WTC11 (cell line): ENCODE measurements at regions not wholly inside any gene's neighbourhood (a gene's known extent, or its start where the extent isn't known, plus 50 kb on each side); places are given as distances from the start of the nearest gene placed in this dataset.

Experiments
- ATAC-seq: fragments of 200-7000 bp; cut with Tn5 transposase; 2 replicates; pipeline ENCODE4 v1.10.0; 2021; ENCODE audit warnings: mild to moderate bottlenecking, moderate library complexity
- CTCF ChIA-PET: fragments of 300-600 bp; sonication (Branson Sonifier 250); formaldehyde crosslinking; loops from one replicate; lab custom pipeline; 2021; ENCODE audit warnings: antibody characterized with exemption; lab: Charles Lee
- POLR2A ChIA-PET: fragments of 350-600 bp; sonication (Branson Sonifier 250); formaldehyde crosslinking; loops from one replicate; lab custom pipeline; 2021; ENCODE audit warnings: antibody characterized with exemption; lab: Charles Lee
- DNase-seq: peaks from one replicate; pipeline ENCODE4 v3.0.0; 2021; ENCODE audit warnings: low spot score
- H3K27ac Mint-ChIP-seq: 2 replicates; pipeline ENCODE4 v1.8.0; 2021; ENCODE audit warnings: mixed read lengths
- H3K27me3 Mint-ChIP-seq: 2 replicates; pipeline ENCODE4 v1.8.0; 2021; ENCODE audit warnings: low read depth, mild to moderate bottlenecking, moderate library complexity, mixed read lengths
- H3K36me3 Mint-ChIP-seq: 2 replicates; pipeline ENCODE4 v1.8.0; 2021; ENCODE audit warnings: mixed read lengths
- H3K4me1 Mint-ChIP-seq: 2 replicates; pipeline ENCODE4 v1.8.0; 2022; ENCODE audit warnings: mixed read lengths
- H3K4me3 Mint-ChIP-seq: 2 replicates; pipeline ENCODE4 v1.8.0; 2021; ENCODE audit warnings: mild to moderate bottlenecking, moderate library complexity, mixed read lengths
- H3K9me3 Mint-ChIP-seq: 2 replicates; pipeline ENCODE4 v1.8.0; 2021; ENCODE audit warnings: mixed read lengths
- CREB1 ChIP-seq: sonication (generic); formaldehyde crosslinking; IDR thresholded peaks from 2 replicates; pipeline ENCODE4 v1.8.0; 2023; ENCODE audit warnings: mild to moderate bottlenecking, missing genetic modification reagents
- ELF4 ChIP-seq: sonication (generic); formaldehyde crosslinking; IDR thresholded peaks from 2 replicates; pipeline ENCODE4 v1.8.1; 2022; ENCODE audit warnings: low read depth, mild to moderate bottlenecking, moderate library complexity, missing genetic modification reagents
- EMX1 ChIP-seq: fragments of 250-450 bp; sonication (Bioruptor Pico); IDR thresholded peaks from 2 replicates; pipeline ENCODE4 v1.8.0; 2021; ENCODE audit warnings: mild to moderate bottlenecking
- ESRRA ChIP-seq: sonication (generic); formaldehyde crosslinking; IDR thresholded peaks from 2 replicates; pipeline ENCODE4 v1.8.1; 2022; ENCODE audit warnings: mild to moderate bottlenecking, missing genetic modification reagents, borderline replicate concordance
- FOXP1 ChIP-seq: sonication (generic); formaldehyde crosslinking; IDR thresholded peaks from 2 replicates; pipeline ENCODE4 v1.8.0; 2022; ENCODE audit warnings: missing genetic modification reagents, mild to moderate bottlenecking, moderate library complexity, borderline replicate concordance
- NFE2L1 ChIP-seq: sonication (generic); formaldehyde crosslinking; IDR thresholded peaks from 2 replicates; pipeline ENCODE4 v1.8.1; 2023; ENCODE audit warnings: missing genetic modification reagents
- NFYB ChIP-seq: sonication (generic); formaldehyde crosslinking; conservative IDR thresholded peaks from 2 replicates; pipeline ENCODE4 v1.8.0; 2022; ENCODE audit warnings: low read depth, missing genetic modification reagents
- NR2C2 ChIP-seq: sonication (generic); formaldehyde crosslinking; IDR thresholded peaks from 2 replicates; pipeline ENCODE4 v1.8.0; 2022; ENCODE audit warnings: mild to moderate bottlenecking, missing genetic modification reagents
- RELA ChIP-seq: sonication (generic); formaldehyde crosslinking; IDR thresholded peaks from 2 replicates; pipeline ENCODE4 v1.8.1; 2022; ENCODE audit warnings: missing genetic modification reagents, mild to moderate bottlenecking, borderline replicate concordance
- TEAD4 ChIP-seq: sonication (generic); formaldehyde crosslinking; IDR thresholded peaks from 2 replicates; pipeline ENCODE4 v1.8.0; 2022; ENCODE audit warnings: mild to moderate bottlenecking, missing genetic modification reagents
- ZNF671 ChIP-seq: fragments of 250-450 bp; sonication (Bioruptor Pico); IDR thresholded peaks from 2 replicates; pipeline ENCODE4 v1.8.0; 2021; ENCODE audit warnings: mild to moderate bottlenecking
- TF ChIP-seq, protein P1 (sequence below): sonication (generic); formaldehyde crosslinking; IDR thresholded peaks from 2 replicates; pipeline ENCODE4 v1.8.0; 2022; ENCODE audit warnings: missing genetic modification reagents
- TF ChIP-seq, protein P2 (sequence below): sonication (generic); formaldehyde crosslinking; IDR thresholded peaks from 2 replicates; pipeline ENCODE4 v1.8.0; 2022; ENCODE audit warnings: mild to moderate bottlenecking, missing genetic modification reagents
- TF ChIP-seq, protein P3 (sequence below): fragments of 200-600 bp; IDR thresholded peaks from 2 replicates; pipeline ENCODE4 v1.8.0; 2022; ENCODE audit warnings: antibody characterized with exemption
- TF ChIP-seq, protein P4 (sequence below): sonication (generic); formaldehyde crosslinking; IDR thresholded peaks from 2 replicates; pipeline ENCODE4 v1.8.0; 2022; ENCODE audit warnings: mild to moderate bottlenecking, missing genetic modification reagents
- TF ChIP-seq, protein P5 (sequence below): sonication (generic); formaldehyde crosslinking; IDR thresholded peaks from 2 replicates; pipeline ENCODE4 v1.8.0; 2023; ENCODE audit warnings: missing genetic modification reagents
- TF ChIP-seq, protein P6 (sequence below): sonication (generic); formaldehyde crosslinking; IDR thresholded peaks from 2 replicates; pipeline ENCODE4 v1.8.1; 2022; ENCODE audit warnings: mild to moderate bottlenecking, missing genetic modification reagents, moderate library complexity, borderline replicate concordance
- TF ChIP-seq, protein P7 (sequence below): sonication (generic); formaldehyde crosslinking; IDR thresholded peaks from 2 replicates; pipeline ENCODE4 v1.8.0; 2022; ENCODE audit warnings: mild to moderate bottlenecking, missing genetic modification reagents
- TF ChIP-seq, protein P8 (sequence below): sonication (generic); formaldehyde crosslinking; IDR thresholded peaks from 2 replicates; pipeline ENCODE4 v1.8.1; 2023; ENCODE audit warnings: mild to moderate bottlenecking, missing genetic modification reagents, moderate library complexity

DNA sequence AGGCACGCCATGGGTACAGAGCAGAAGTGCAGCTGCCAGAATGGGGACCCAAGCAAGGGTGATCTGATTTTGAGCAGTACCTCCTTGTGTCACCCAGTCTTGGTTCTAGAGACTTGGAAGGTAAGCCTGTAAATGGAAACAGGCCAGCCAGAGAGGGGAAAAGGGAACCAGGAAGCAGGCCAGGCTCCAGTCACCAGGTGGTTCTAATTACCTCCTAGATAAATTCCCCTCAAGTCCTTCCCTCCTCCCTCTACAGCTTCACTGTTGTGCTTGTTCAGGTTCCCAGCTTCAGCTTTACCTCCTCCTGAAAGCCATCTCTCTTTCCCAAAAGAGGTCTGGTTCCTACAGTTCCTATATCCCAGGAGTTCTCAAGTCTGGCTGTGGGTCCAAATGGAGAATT lies 58.8 kb upstream of the SLC7A14 start (continued):
- TF ChIP-seq, protein P1, sequence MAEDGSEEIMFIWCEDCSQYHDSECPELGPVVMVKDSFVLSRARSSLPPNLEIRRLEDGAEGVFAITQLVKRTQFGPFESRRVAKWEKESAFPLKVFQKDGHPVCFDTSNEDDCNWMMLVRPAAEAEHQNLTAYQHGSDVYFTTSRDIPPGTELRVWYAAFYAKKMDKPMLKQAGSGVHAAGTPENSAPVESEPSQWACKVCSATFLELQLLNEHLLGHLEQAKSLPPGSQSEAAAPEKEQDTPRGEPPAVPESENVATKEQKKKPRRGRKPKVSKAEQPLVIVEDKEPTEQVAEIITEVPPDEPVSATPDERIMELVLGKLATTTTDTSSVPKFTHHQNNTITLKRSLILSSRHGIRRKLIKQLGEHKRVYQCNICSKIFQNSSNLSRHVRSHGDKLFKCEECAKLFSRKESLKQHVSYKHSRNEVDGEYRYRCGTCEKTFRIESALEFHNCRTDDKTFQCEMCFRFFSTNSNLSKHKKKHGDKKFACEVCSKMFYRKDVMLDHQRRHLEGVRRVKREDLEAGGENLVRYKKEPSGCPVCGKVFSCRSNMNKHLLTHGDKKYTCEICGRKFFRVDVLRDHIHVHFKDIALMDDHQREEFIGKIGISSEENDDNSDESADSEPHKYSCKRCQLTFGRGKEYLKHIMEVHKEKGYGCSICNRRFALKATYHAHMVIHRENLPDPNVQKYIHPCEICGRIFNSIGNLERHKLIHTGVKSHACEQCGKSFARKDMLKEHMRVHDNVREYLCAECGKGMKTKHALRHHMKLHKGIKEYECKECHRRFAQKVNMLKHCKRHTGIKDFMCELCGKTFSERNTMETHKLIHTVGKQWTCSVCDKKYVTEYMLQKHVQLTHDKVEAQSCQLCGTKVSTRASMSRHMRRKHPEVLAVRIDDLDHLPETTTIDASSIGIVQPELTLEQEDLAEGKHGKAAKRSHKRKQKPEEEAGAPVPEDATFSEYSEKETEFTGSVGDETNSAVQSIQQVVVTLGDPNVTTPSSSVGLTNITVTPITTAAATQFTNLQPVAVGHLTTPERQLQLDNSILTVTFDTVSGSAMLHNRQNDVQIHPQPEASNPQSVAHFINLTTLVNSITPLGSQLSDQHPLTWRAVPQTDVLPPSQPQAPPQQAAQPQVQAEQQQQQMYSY (CRISPR knock-in tag): no peak
- TF ChIP-seq NR2C2 (CRISPR knock-in tag): no peak
- TF ChIP-seq, protein P2, sequence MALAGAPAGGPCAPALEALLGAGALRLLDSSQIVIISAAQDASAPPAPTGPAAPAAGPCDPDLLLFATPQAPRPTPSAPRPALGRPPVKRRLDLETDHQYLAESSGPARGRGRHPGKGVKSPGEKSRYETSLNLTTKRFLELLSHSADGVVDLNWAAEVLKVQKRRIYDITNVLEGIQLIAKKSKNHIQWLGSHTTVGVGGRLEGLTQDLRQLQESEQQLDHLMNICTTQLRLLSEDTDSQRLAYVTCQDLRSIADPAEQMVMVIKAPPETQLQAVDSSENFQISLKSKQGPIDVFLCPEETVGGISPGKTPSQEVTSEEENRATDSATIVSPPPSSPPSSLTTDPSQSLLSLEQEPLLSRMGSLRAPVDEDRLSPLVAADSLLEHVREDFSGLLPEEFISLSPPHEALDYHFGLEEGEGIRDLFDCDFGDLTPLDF (CRISPR knock-in tag): no peak

DNA sequence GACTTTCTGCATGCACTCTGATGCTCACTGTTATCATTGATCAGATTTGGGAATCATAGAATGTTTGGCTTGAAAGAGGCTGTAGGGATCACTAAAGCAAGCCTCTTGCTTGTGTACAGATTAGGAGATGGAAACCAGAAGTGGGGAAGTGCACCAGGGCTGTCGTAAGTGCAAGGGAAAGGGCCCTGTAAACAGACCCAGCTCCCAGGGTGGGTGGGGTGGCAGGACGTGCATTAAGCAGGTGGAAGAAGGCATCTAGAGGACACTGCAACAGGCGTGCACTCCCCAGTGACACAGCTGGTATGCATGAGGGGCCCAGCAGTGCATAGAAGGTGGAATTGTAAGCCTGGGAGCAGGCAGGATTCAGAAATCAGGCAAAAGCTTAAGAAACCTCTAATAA lies 58.0 kb upstream of the SLC7A14 start:
- DNase-seq (no peak), ATAC-seq (no peak)
- ChIA-PET POLR2A (no interaction called here), CTCF (no interaction called here)
- Mint-ChIP-seq H3K9me3 (peaks cover 9% of the 10 kb centered on the region), H3K27me3 (peaks cover 2% of the 10 kb centered on the region; the same call in 1 of the 2 replicates), H3K36me3 (no peaks in the 10 kb centered on the region), H3K4me1 (no peaks in the 10 kb centered on the region), H3K27ac (no peak overlapping the region), H3K4me3 (no peak overlapping the region)
- TF ChIP-seq ELF4 (CRISPR knock-in tag) (no peak), NFE2L1 (CRISPR knock-in tag) (no peak), ESRRA (no peak), EMX1 (no peak), NR2C2 (CRISPR knock-in tag) (no peak)
- TF ChIP-seq, protein P3, sequence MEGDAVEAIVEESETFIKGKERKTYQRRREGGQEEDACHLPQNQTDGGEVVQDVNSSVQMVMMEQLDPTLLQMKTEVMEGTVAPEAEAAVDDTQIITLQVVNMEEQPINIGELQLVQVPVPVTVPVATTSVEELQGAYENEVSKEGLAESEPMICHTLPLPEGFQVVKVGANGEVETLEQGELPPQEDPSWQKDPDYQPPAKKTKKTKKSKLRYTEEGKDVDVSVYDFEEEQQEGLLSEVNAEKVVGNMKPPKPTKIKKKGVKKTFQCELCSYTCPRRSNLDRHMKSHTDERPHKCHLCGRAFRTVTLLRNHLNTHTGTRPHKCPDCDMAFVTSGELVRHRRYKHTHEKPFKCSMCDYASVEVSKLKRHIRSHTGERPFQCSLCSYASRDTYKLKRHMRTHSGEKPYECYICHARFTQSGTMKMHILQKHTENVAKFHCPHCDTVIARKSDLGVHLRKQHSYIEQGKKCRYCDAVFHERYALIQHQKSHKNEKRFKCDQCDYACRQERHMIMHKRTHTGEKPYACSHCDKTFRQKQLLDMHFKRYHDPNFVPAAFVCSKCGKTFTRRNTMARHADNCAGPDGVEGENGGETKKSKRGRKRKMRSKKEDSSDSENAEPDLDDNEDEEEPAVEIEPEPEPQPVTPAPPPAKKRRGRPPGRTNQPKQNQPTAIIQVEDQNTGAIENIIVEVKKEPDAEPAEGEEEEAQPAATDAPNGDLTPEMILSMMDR: no peak

DNA sequence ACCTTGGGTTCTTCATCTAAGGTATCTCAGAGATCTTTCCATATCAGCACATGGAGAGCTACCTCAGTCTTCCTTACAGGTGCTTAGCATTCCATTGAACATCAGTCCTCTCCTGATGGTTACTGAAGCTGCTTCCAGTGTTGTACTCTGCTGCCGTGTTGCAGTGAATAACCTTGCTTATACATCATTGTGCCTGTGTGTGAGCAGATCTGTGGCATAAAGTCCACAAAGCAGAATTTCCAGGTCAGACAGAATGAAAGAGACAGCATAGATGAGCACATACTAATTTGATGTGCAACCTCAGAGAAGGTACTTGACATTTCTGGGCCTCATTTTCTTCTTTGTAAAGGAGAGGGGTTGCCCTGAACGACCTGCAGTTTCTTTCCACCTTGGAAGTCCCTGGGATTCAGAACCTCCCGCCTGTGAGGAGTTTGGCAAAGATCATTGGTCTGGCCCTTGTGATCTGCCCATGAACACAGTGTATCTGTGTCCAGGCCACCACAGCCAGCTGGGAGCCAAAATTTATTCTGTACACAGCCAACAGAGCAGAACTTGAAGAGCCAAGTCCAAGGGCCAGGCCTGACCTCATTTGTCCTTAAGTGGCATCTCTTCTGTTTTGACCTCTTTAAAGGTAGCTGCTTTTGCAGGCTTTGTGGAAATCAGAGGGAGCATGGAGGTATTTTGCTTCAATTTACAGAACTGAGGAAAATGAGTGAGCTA lies 57.2 kb upstream of the SLC7A14 start:
- ChIA-PET POLR2A (no interaction called here), CTCF (no interaction called here)
- peaks cover 2% of the 10 kb centered on the region; the same call in 1 of the 2 replicates for H3K27me3 Mint-ChIP-seq
- no peak overlapping the region for H3K27ac Mint-ChIP-seq
- no peaks in the 10 kb centered on the region for H3K36me3 Mint-ChIP-seq
- H3K4me3 Mint-ChIP-seq: no peak overlapping the region
- DNase-seq: no peak
- H3K4me1 Mint-ChIP-seq: no peaks in the 10 kb centered on the region
- peaks cover 9% of the 10 kb centered on the region for H3K9me3 Mint-ChIP-seq
- ATAC-seq: no peak
- TF ChIP-seq, protein P4, sequence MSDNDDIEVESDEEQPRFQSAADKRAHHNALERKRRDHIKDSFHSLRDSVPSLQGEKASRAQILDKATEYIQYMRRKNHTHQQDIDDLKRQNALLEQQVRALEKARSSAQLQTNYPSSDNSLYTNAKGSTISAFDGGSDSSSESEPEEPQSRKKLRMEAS: no peak
- TF ChIP-seq, protein P5, sequence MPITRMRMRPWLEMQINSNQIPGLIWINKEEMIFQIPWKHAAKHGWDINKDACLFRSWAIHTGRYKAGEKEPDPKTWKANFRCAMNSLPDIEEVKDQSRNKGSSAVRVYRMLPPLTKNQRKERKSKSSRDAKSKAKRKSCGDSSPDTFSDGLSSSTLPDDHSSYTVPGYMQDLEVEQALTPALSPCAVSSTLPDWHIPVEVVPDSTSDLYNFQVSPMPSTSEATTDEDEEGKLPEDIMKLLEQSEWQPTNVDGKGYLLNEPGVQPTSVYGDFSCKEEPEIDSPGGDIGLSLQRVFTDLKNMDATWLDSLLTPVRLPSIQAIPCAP (CRISPR knock-in tag): no peak
- TF ChIP-seq, protein P6, sequence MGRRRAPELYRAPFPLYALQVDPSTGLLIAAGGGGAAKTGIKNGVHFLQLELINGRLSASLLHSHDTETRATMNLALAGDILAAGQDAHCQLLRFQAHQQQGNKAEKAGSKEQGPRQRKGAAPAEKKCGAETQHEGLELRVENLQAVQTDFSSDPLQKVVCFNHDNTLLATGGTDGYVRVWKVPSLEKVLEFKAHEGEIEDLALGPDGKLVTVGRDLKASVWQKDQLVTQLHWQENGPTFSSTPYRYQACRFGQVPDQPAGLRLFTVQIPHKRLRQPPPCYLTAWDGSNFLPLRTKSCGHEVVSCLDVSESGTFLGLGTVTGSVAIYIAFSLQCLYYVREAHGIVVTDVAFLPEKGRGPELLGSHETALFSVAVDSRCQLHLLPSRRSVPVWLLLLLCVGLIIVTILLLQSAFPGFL (CRISPR knock-in tag): no peak
- TF ChIP-seq TEAD4 (no peak), RELA (CRISPR knock-in tag) (no peak), FOXP1 (CRISPR knock-in tag) (no peak), CREB1 (CRISPR knock-in tag) (no peak), ZNF671 (CRISPR knock-in tag) (no peak), NFYB (CRISPR knock-in tag) (no peak)
- TF ChIP-seq, protein P7, sequence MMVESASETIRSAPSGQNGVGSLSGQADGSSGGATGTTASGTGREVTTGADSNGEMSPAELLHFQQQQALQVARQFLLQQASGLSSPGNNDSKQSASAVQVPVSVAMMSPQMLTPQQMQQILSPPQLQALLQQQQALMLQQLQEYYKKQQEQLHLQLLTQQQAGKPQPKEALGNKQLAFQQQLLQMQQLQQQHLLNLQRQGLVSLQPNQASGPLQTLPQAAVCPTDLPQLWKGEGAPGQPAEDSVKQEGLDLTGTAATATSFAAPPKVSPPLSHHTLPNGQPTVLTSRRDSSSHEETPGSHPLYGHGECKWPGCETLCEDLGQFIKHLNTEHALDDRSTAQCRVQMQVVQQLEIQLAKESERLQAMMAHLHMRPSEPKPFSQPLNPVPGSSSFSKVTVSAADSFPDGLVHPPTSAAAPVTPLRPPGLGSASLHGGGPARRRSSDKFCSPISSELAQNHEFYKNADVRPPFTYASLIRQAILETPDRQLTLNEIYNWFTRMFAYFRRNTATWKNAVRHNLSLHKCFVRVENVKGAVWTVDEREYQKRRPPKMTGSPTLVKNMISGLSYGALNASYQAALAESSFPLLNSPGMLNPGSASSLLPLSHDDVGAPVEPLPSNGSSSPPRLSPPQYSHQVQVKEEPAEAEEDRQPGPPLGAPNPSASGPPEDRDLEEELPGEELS (CRISPR knock-in tag): no peak
- TF ChIP-seq, protein P8, sequence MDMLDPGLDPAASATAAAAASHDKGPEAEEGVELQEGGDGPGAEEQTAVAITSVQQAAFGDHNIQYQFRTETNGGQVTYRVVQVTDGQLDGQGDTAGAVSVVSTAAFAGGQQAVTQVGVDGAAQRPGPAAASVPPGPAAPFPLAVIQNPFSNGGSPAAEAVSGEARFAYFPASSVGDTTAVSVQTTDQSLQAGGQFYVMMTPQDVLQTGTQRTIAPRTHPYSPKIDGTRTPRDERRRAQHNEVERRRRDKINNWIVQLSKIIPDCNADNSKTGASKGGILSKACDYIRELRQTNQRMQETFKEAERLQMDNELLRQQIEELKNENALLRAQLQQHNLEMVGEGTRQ (CRISPR knock-in tag): no peak
